HG02885 (cell line): ENCODE measurements at regions not wholly inside any gene's neighbourhood (a gene's known extent, or its start where the extent isn't known, plus 50 kb on each side); places are given as distances from the start of the nearest gene placed in this dataset.

ENCODE experiments used
- ATAC-seq: cut with Tn5 transposase; IDR thresholded peaks from one replicate; pipeline ENCODE4 v1.9.1; 2021; ENCODE audit warnings: mild to moderate bottlenecking; ENCODE audit not compliant: unreplicated experiment, poor library complexity

DNA sequence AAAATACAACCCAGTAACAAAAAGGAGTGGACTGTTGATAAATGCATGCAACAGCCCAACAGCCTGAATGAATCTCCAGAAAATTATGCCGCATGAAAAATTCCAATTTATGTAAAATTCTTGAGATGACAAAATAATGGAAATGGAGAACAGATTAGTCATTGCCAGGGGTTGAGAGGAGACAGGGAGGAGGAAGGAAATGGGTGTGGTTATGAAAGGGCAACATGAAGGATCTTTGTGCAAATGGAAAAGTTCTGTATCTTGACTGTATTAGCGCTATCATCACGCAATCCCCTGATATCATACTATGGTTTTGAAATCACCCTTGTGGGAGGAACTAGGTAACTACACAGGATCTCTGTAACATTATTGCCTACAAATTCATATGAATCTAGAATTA lies 1058.3 kb upstream of the RBFOX1 start:
- ATAC-seq, result no peak

DNA sequence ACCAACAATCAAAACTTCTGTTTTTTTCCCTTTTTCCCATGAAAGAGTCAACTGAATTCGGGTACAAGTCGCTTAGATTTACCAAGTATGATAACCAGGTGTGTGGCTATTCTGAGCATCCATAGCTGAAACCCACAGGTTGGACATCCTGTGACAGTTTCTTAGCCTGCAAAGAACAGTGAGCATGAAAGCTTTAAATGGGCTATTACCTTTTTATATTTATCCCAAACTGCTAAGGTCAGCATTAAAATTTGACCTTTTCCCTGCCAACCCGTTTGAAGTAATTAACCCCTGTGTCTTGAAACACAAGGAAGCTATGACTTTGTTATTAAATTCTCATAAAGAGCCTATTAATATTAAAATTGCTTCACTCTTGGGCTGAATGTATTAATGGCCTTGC lies 1065.0 kb upstream of the RBFOX1 start:
- no peak for ATAC-seq

GRCh38 chr16:6266703-6267102 lies 1065.9 kb upstream of the RBFOX1 start:
- no peak for ATAC-seq

- no peak for ATAC-seq
Measured at GRCh38 chr16:6265968-6266367, 1066.7 kb upstream of the RBFOX1 start.

DNA sequence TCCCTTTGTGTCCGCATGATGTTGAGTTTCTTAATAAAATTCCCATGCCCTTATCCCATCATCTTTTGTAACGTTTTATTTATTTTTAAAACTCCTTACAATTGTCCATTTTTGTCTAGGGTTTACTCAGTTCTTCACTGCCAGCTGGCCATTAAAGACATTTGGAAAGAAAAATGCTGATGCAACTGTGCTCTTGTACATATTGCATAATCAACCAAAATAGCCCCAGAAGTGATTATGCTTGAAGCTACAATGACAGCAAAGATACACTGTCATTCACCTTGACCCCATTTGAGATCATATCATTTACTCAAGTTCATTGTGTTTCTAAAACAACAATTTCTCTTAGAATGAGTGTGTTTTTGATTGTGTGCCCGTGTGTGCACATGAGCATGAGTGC lies 1074.6 kb upstream of the RBFOX1 start:
- no peak for ATAC-seq

DNA sequence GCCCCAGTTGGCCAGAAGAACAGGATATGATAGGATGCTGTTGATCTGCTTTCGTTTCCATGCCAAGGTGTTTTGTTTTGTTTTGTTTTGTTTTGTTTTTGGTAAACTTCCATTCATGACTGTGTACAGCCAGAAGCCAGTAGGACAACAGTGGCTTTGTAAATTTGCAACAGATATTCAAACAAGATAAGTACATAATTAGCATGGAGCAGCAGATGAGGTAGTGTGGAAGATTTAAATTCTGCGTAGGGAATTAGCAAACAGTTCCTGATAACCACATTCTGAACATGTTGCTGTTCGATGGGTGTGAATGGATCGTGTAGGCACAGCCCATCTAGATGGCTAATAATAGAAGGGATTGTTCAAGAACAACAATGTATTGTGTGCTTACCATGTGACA lies 1080.1 kb upstream of the RBFOX1 start:
- ATAC-seq, result no peak

GRCh38 chr16:6250511-6250910 lies 1082.1 kb upstream of the RBFOX1 start:
- ATAC-seq, result no peak

- ATAC-seq, result no peak
Measured at GRCh38 chr16:6249863-6250262, 1082.8 kb upstream of the RBFOX1 start.

GRCh38 chr16:6248199-6248598 lies 1084.4 kb upstream of the RBFOX1 start:
- no peak for ATAC-seq

DNA sequence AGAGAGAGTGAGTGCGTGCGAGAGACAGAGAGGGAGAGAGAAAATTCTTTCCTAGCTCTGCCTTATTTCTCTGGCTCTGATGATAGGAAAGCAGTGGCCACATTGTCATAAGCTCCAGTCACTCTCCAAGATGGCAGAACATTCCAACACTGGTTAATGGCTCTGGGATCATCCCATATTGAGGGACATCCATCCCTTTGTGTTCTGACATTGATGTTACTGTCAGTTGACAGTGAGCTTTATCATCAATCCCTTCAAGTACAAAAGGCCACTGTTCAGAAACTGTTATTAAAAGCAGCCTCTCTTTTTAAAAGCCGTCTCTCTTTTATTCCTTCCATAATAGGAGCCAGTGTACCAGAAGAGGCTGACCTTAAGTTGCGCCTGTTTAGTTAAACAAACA lies 1084.9 kb upstream of the RBFOX1 start:
- ATAC-seq, result no peak

- ATAC-seq, result no peak
Measured at GRCh38 chr16:6247150-6247549, 1085.5 kb upstream of the RBFOX1 start.

DNA sequence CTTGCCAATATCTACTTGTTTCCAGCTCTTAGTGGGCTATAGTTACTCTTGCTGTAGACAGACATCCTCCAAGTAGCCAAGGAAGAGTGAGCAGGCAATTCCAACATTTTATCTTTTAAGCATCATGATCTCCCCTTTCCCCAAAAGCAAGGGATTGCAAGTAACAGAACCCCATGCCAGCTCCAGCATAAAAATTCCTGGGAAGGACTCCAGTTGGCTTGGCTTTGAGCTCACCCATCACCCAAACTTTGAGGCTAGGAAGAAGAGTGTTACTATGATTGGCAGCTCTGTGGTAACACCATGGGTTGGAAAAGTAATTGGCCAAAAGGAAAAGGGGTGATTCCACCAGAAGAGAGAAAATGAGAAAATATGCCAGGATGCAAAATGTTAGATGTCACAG lies 1086.4 kb upstream of the RBFOX1 start:
- no peak for ATAC-seq

DNA sequence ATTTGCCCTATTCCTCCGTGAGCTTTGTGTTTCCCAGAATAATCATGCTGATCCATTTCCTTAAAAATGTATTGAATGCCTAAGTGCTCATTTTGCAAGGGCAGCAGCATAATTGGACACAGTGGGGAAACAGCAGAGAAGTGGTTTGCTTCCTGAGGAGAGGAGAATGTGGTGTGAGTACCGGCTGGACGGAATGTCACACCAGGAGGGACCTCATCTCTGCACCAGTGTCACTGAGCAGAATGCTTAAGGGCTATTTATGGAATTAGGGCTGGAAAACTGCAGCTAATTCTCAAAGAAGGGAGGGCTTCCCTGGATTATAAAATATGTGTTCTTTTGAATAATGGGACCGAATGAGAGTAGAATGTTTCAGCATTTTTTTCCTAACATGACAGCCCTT lies 1100.6 kb upstream of the RBFOX1 start:
- no peak for ATAC-seq

DNA sequence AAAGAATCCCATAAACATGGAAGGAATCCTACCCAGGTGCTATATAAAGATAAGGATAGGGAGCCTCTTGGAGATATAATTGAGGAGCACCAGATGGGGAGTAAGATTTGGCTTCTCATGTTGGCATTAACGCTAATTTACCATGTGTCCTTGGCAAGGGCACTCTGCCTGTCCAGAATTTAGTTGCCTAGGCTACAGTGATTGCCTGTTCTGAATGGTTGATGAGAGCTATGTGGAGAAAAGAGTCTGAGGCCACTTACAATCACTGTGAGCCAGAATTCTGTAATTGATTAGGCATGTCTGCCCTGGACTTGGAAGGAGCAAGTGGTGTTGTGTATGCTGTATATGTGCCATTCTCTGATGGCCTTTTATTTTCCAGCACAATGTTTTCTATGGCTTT lies 1101.2 kb upstream of the RBFOX1 start:
- no peak for ATAC-seq

- no peak for ATAC-seq
Measured at GRCh38 chr16:6229186-6229585, 1103.5 kb upstream of the RBFOX1 start.

DNA sequence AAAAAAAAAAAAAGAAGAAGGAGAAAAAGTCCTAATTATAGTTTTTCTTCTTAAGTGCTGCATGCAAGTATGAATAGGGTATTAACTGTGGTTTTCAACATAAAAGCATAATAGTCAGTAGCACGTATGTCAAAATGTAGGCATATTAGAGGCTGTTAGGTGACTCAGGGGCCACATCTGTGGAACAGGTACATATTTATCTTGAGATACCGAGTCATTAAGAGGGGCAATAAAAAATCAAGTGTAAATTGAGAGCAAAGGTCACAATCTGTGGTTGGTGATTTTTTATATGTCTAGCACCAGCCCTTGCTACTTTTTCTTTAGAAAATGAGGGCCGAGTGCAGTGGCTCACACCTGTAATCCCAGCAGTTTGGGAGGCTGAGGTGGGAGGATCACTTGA lies 1113.8 kb upstream of the RBFOX1 start:
- no peak for ATAC-seq

DNA sequence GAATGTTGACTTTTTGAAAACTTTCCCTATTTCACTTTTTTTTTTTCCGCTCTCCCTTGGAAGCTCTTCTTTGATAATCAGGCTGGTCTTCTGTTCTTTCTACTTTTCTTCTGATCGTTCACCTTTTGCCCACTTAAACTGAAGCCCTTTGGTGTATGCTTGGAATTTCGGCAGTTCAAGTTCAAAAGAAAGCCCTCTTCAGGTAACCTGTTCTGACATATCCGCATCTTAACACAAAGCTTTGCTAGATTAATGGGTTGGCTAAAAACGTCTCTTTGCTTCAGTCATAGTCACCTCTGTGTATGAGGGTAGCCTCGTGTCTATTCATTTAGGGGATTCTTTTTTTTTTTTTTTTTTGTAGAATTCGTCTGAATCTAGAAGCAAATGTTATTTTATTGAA lies 1115.8 kb upstream of the RBFOX1 start:
- no peak for ATAC-seq

GRCh38 chr16:6211644-6212043 lies 1114.0 kb upstream of the EEF2KMT start:
- ATAC-seq, result no peak

DNA sequence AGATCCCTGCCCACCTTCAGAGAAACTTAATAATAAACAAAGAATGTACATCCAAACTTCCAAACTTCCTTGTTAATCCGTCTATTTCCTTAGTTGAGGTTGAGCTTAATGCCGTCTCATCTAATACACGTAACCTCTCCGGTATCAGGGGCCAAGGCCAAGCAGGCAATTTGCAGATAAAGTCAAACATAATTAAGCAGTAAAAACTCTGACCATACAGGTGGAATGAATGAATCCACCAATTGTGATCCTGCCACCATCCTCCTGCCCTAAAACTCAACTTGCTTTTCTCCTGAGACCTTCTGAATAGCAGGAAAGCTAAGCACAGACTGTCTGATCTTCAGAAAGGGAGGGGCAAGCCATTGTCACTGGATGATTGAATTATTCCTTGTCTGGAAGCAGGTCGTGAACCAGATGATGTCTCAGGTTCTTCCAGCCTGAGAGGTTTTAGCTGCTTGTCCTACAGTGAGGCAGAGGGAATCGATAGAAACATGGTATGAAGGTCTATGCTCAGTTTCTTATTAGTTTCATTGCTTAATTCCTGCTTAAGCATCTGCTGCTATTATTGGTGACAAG lies 1111.8 kb upstream of the EEF2KMT start:
- no peak for ATAC-seq

DNA sequence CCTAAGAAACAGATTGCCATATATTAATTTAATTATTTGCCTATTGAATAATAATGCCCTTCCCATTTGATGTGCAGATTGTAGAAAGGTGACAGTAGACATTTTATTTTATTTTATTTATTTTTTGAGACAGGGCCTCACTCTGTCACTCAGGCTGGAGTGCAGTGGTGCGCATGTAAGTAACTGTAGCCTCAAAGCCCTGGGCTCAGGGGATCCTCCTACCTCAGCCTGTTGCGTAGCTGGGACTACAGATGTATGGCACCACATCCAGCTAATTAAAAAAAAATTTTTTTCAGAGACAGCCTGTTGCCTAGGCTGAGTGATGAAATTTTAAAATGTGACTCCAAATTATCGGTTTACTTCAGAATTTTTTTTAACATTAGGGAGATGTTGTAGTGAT lies 1110.0 kb upstream of the EEF2KMT start:
- no peak for ATAC-seq

- ATAC-seq, result no peak
Measured at GRCh38 chr16:6207124-6207523, 1109.5 kb upstream of the EEF2KMT start.

DNA sequence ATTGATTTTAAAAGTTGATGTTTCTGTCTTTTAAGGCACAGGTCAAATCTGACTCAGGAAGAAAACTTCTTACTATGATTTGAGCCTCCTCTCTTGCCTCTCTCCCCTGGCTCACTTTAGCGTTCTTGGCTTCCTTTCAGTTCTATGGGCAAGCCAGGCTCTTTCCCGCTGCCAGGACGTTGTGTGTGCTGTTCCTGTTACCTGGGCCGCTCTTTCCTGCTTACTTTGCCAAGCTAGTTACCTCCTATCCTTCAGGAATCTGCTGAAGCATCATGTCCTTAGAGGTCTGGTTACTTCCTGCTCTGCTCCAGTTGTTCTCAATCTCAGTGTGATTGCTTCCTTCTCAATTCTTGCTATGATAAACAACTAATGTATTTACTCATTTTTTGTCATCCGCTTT lies 1108.5 kb upstream of the EEF2KMT start:
- no peak for ATAC-seq

DNA sequence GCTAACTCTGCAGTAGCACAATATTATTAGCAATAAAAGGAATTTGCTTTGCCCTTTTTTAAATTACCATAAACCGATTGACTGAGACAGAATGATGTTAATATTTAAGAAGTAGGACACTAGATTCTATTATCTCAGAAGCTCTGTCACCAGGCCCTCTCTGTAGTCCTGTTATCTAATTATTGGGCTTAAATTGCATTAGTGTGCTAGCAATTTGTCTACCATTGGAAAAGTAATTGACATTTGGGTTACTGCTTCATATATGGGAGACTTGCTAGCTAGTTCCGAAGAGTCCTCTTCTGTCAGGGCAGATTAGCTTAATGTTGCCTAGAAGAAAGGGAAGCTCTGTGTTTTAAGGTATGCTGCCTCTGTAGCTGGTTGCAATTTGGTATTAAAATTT lies 1107.3 kb upstream of the EEF2KMT start:
- ATAC-seq, result no peak
